GM12878 (cell line): ENCODE measurements at regions not wholly inside any gene's neighbourhood (a gene's known extent, or its start where the extent isn't known, plus 50 kb on each side); places are given as distances from the start of the nearest gene placed in this dataset.

Experiments used
- ATAC-seq: fragments of 200-7000 bp; cut with Tn5 transposase; 3 replicates; pipeline ENCODE4 v1.9.1; 2020; ENCODE audit warnings: mild to moderate bottlenecking, moderate library complexity
- BruUV-seq: library from RNA; stranded (reverse); fragments of 400-500 nt; replicated peaks from 2 replicates; lab custom pipeline; 2021; lab: Mats Ljungman, UMichigan
- CTCF ChIA-PET: fragments of 300-600 bp; sonication (Branson Sonifier 250); formaldehyde crosslinking; extraction: SDS; loops from one replicate; lab custom pipeline; 2021; ENCODE audit warnings: inconsistent platforms; lab: Yijun Ruan, JAX
- POLR2A ChIA-PET: fragments of 350-600 bp; formaldehyde crosslinking; extraction: SDS; loops from one replicate; lab custom pipeline; 2021; ENCODE audit warnings: inconsistent platforms; lab: Charles Lee
- RAD21 ChIA-PET: fragments of 300-600 bp; sonication (Branson Sonifier 250); formaldehyde crosslinking; loops from one replicate; lab custom pipeline; 2023; ENCODE audit warnings: antibody characterized with exemption; ENCODE audit not compliant: unreplicated experiment; lab: Charles Lee
- SMC1A ChIA-PET: fragments of 300-600 bp; sonication (Branson Sonifier 250); formaldehyde crosslinking; loops from one replicate; lab custom pipeline; 2023; ENCODE audit not compliant: unreplicated experiment, uncharacterized antibody; lab: Charles Lee
- DNase-seq: peaks from one replicate; pipeline ENCODE4 v3.0.0-alpha.2; 2011; ENCODE audit warnings: low read depth, low spot score
- FAIRE-seq: peaks from 3 replicates; lab custom pipeline; 2011; peaks lifted over from hg19 to GRCh38; lab: Jason Lieb, UNC
- H2AFZ ChIP-seq: 2 replicates; pipeline ENCODE4 v1.6.0; 2011; ENCODE audit warnings: low read depth, low read length, control low read depth; ENCODE audit not compliant: control insufficient read depth
- H3K27ac ChIP-seq: 2 replicates; pipeline ENCODE4 v1.5.1; 2011; ENCODE audit warnings: control low read depth; ENCODE audit not compliant: control insufficient read depth, insufficient read depth
- H3K27me3 ChIP-seq, 2 experiments: replicated peaks in 1 of 2; 2 replicates each; pipeline versions ENCODE4 v1.6.0 to v1.6.1; 2011; ENCODE audit warnings: low read length in 1 of 2; ENCODE audit not compliant: control insufficient read depth in 2 of 2, insufficient read depth in 2 of 2
- H3K36me3 ChIP-seq, 2 experiments: 2 replicates each; pipeline ENCODE4 v1.5.1; 2011; ENCODE audit warnings: low read length in 1 of 2; ENCODE audit not compliant: control insufficient read depth in 2 of 2, insufficient read depth in 2 of 2
- H3K4me1 ChIP-seq: 2 replicates; pipeline ENCODE4 v1.6.1; 2011; ENCODE audit warnings: mild to moderate bottlenecking, low read length, moderate library complexity, mixed read lengths; ENCODE audit not compliant: control insufficient read depth, insufficient read depth
- H3K4me2 ChIP-seq: 2 replicates; pipeline ENCODE4 v1.6.0; 2011; ENCODE audit warnings: control low read depth; ENCODE audit not compliant: control insufficient read depth, insufficient read depth
- H3K4me3 ChIP-seq: fragments of 200-600 bp; sonication (generic); 2 replicates; pipeline ENCODE4 v1.5.1; 2016
- H3K79me2 ChIP-seq: 2 replicates; pipeline ENCODE4 v1.6.0; 2011; ENCODE audit warnings: low read length; ENCODE audit not compliant: control insufficient read depth, insufficient read depth
- H3K9ac ChIP-seq: 2 replicates; pipeline ENCODE4 v1.8.0; 2011; ENCODE audit warnings: low read length, control low read depth, mixed read lengths; ENCODE audit not compliant: control insufficient read depth, insufficient read depth
- H3K9me3 ChIP-seq: replicated peaks from 3 replicates; pipeline ENCODE4 v1.5.1; 2011; ENCODE audit warnings: mild to moderate bottlenecking, low read length; ENCODE audit not compliant: control insufficient read depth, insufficient read depth
- H4K20me1 ChIP-seq: 2 replicates; pipeline ENCODE4 v1.6.0; 2011; ENCODE audit not compliant: control insufficient read depth, insufficient read depth
- EP300 ChIP-seq, 2 experiments: fragments of 150-350 bp in 1 of 2; IDR thresholded peaks; 2 replicates each; pipeline ENCODE4 v1.6.1; 2011 to 2012; ENCODE audit warnings: low read depth in 2 of 2, low read length in 2 of 2, borderline replicate concordance in 1 of 2, improper control_type of control experiment in 1 of 2, inconsistent platforms in 1 of 2; ENCODE audit not compliant: control insufficient read depth in 1 of 2
- MEF2B ChIP-seq: fragments of 450-650 bp; IDR thresholded peaks from 2 replicates; pipeline ENCODE4 v1.6.1; 2018; ENCODE audit warnings: mild to moderate bottlenecking, moderate library complexity; ENCODE audit not compliant: partially characterized antibody, poor library complexity, severe bottlenecking
- RAD51 ChIP-seq: fragments of 450-650 bp; IDR thresholded peaks from 2 replicates; pipeline ENCODE4 v1.6.1; 2016; ENCODE audit warnings: moderate library complexity, mild to moderate bottlenecking, inconsistent platforms
- TAF1 ChIP-seq: IDR thresholded peaks from 2 replicates; pipeline ENCODE4 v1.6.1; 2011; ENCODE audit warnings: mild to moderate bottlenecking, low read depth, low read length, borderline replicate concordance
- WGBS: methylation state at CpG from one replicate; pipeline ENCODE4 v1.1.6; 2016; ENCODE audit warnings: low lambda C conversion rate; ENCODE audit not compliant: insufficient replicate concordance, insufficient coverage; ENCODE audit errors: missing lambda C conversion rate; 5-methylcytosine and 5-hydroxymethylcytosine counted together
- in situ Hi-C: fragments of 300-500 bp; cut with MboI; formaldehyde crosslinking; loops from 9 replicates; pipeline ENCODE4 v1.14.3; 2018; ENCODE audit warnings: mixed read lengths
- intact Hi-C: fragments of 100-400 bp; cut with micrococcal nuclease; formaldehyde crosslinking; loops from one replicate; pipeline ENCODE4 v1.14.2; 2022; ENCODE audit not compliant: unreplicated experiment

GRCh38 chr9:19989213-19989612, 200.4 kb upstream of the SLC24A2 start:
- DNase-seq = no peak
- Histone ChIP-seq H3K4me1 (no peaks in the 10 kb centered on the region), H3K79me2 (no peaks in the 10 kb centered on the region), H3K27me3 (no peaks in the 10 kb centered on the region), H2AFZ (no peak overlapping the region), H4K20me1 (no peaks in the 10 kb centered on the region), H3K27ac (no peak overlapping the region), H3K4me2 (no peak overlapping the region)
- intact Hi-C loops = no loop called here
- WGBS = 35% methylated on average over 1 of the region's 1 CpG
- ChIA-PET CTCF (no interaction called here), POLR2A (no interaction called here), RAD21 (no interaction called here), SMC1A (no interaction called here)
- no peak for FAIRE-seq
- no peak for TF ChIP-seq TAF1
- TF ChIP-seq, all 136 proteins: peak for 0
- in situ Hi-C loops = no loop called here
- Histone ChIP-seq H3K9ac (no peak overlapping the region), H3K4me3 (no peak overlapping the region), H3K9me3 (no peaks in the 10 kb centered on the region), H3K36me3 (no peaks in the 10 kb centered on the region)
- ATAC-seq = no peak
- no TSS peak for BruUV-seq

GRCh38 chr9:19988281-19988680, 199.4 kb upstream of the SLC24A2 start:
- ATAC-seq = no peak
- SMC1A ChIA-PET = no interaction called here

More at GRCh38 chr9:19988281-19988680, 199.4 kb upstream of the SLC24A2 start:
- intact Hi-C loops = no loop called here
- Histone ChIP-seq H4K20me1 (no peaks in the 10 kb centered on the region), H3K9me3 (no peaks in the 10 kb centered on the region), H3K27me3 (no peaks in the 10 kb centered on the region)
- CTCF ChIA-PET = interaction anchor here (0.6 to 0.8 kb wide), 2 partner anchors 11 to 34 kb away, joined by 3 read pairs; no protein-coding TSS in a partner anchor
- no peak for DNase-seq
- TF ChIP-seq EP300 (IDR thresholded peaks at IDR 0.05; ENCODE audit: borderline replicate concordance in 1 of 2, control insufficient read depth in 1 of 2, low read depth in 2 of 2, low read length in 2 of 2) (no peak), RAD51 (no peak), MEF2B (no peak)
- TF ChIP-seq, all 136 proteins: peak for 0
- RAD21 ChIA-PET = no interaction called here
- Histone ChIP-seq H3K27ac (no peak overlapping the region), H3K79me2 (no peaks in the 10 kb centered on the region), H3K4me2 (no peak overlapping the region), H3K4me3 (no peak overlapping the region), H2AFZ (no peak overlapping the region), H3K9ac (no peak overlapping the region), H3K36me3 (no peaks in the 10 kb centered on the region), H3K4me1 (no peaks in the 10 kb centered on the region)
- no peak for FAIRE-seq
- WGBS = 3% methylated on average over 2 of the region's 2 CpGs
- POLR2A ChIA-PET = interaction anchor here (0.6 kb wide), 1 partner anchor 229 kb away, joined by 3 read pairs; no protein-coding TSS in a partner anchor
- BruUV-seq = no TSS peak
- in situ Hi-C loops = no loop called here
